OCI-LY7 (cell line): ENCODE measurements at regions not wholly inside any gene's neighbourhood (a gene's known extent, or its start where the extent isn't known, plus 50 kb on each side); places are given as distances from the start of the nearest gene placed in this dataset.

Experiments used
- CTCF ChIP-seq: fragments of 200-600 bp; sonication (generic); conservative IDR thresholded peaks from 2 replicates; pipeline ENCODE4 v1.5.1; 2014; ENCODE audit warnings: mild to moderate bottlenecking, antibody characterized with exemption, low read length, moderate library complexity, mixed read lengths
- EZH2phosphoT487 ChIP-seq: fragments of 200-600 bp; sonication (generic); IDR thresholded peaks from 2 replicates; pipeline ENCODE4 v1.6.1; 2018; ENCODE audit warnings: low read depth, borderline replicate concordance, mild to moderate bottlenecking, mixed run types, antibody characterized with exemption, low read length, moderate library complexity, mixed read lengths

- TF ChIP-seq CTCF: no peak
- no peak for TF ChIP-seq EZH2phosphoT487
These were observed 114.4 kb upstream of the SLIT3 start for GRCh38 chr5:169415371-169415770.
